ENCODE measurements at regions not wholly inside any gene's neighbourhood (a gene's known extent, or its start where the extent isn't known, plus 50 kb on each side); places are given as distances from the start of the nearest gene placed in this dataset.
A peak's percentile ranks its signal among the peaks of the same experiment; 100 is the strongest.
"Not testable (repeated sequence)": the region's sequence is repeated elsewhere in the genome, so short reads cannot be mapped to it uniquely, and the experiment has no call there.

DNA sequence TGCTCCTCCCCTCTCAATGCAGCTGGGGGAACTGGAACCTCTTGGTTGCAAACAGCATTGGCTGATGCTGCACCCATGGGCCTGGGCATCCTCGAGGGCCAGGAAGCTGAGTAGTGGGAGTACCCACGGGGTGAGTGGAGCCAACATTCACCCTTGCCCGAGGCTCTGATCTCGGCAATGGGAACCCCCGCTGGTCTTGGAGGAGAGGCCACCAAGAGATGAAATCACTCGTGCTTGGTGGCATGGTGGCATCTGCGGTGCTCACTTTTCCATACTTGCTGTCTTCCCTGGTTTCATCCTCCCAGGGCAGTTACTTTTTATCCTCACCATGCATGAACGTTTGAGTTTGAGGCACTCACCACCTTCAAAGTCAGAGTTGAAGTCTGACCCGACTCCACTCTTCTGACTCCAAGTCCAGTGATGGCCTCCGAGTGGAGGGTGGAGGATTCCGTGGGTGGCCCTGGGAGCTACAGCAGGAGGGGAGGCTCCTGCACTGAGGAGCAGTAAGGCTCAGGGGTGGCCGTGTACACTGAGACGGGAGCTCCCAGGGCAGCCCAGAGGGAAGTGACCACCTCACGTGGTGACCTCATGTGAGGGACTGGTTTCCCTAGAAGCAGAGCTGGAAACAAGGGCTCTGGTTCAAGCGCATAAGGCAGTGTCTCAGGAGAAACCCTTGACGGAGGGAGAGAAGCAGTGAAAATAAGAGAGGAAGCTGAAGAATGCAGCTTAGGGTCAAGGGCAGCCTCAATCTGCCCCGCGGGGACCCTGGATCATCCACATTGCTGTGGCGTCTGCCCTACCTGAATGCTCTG lies 349.1 kb downstream of the TCERG1L start:
- no peak for DNase-seq

- no peak for DNase-seq
Observed at GRCh38 chr10:130963052-130963393, 348.5 kb downstream of the TCERG1L start.

DNA sequence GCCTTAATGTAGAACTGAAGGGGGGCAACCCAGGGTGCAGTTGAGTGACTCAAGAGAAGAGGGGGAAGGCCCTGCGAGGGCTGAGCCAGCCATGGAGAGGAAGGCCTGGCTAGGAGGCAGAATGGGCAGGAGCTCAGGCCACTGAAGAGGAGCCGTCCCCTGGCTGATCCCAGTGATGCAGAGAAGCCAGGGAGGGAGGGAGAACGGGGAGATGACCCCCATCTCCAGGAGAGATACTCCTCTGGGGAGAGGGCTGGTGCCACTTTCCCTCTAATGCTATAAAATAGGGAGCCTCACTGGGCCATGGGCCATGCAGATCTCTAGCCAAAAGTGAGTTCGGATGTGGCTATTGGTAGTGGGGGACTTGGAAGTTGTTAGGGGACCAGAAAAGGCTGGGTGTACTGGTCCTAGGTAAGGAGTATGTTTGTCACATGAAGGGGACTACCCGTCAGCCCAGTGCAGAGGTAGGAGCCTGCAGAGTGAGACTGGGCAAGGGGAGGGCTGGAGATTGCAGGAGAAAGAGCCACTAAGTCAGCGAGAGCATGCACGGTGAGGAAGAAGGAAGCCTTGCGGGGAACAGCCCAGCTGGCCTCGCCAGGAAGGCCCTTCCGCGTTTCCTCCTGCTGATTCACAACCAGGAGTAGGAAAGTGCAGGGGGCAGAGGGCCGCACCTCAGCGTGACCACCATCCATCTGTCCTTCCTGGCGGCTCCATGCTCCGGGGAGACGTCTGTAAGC lies 347.6 kb downstream of the TCERG1L start:
- no peak for DNase-seq

- no peak for DNase-seq
Observed at GRCh38 chr10:130964771-130965170, 346.8 kb downstream of the TCERG1L start.

DNA sequence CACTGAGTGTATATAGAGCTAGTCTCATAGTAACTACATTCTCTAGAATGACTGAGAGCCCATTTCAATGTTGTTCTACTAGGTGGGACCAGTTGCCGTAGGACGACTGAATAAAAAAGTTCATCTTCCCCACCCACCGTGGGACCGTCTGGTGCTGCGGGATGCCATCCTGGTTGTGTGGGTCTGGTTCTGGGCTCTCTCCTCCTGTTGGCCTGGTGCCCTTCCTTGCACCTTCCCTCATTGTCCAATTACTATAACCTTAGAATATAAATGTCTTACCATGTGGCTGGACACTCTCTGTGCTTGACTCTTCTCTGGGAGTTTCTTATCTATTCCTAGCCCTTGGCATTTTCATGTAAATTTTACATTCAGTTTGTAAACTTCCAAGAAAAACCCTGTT lies 344.4 kb downstream of the TCERG1L start:
- no peak for DNase-seq

DNA sequence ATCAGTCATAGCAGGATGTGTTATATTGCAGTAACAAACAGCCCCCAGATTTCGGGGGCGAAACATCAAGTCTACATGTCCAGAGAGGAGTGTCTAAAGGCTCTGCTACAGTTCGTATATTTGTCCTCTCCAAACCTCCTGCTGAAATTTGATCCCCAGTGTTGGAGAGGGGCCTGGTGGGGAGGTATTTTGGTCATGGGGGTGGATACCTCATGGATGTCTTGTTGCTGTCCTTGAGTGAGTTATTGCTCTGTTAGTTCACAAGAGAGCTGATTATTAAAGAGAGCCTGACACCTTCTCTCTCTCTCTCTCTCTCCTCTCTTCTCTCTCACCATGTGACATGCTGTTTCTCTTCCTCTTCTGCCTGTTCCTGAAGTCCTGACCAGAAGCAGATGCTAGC lies 343.7 kb downstream of the TCERG1L start:
- no peak for DNase-seq

- no peak for DNase-seq
Observed at GRCh38 chr10:130968511-130968910, 343.0 kb downstream of the TCERG1L start.

- DNase-seq = no peak
Observed at GRCh38 chr10:130968964-130969363, 342.6 kb downstream of the TCERG1L start.

- no peak for DNase-seq
Observed at GRCh38 chr10:130969700-130970099, 341.8 kb downstream of the TCERG1L start.

- no peak for DNase-seq
Observed at GRCh38 chr10:130970341-130971122, 341.0 kb downstream of the TCERG1L start.

- no peak for DNase-seq
Observed at GRCh38 chr10:130971123-130971435, 340.4 kb downstream of the TCERG1L start.

GRCh38 chr10:130973127-130973839 lies 338.2 kb downstream of the TCERG1L start:
- no peak for DNase-seq

- no peak for DNase-seq
Observed at GRCh38 chr10:130974166-130974565, 337.4 kb downstream of the TCERG1L start.

GRCh38 chr10:130975351-130975750 lies 336.2 kb downstream of the TCERG1L start:
- DNase-seq = not testable (repeated sequence)

- no peak for DNase-seq
Observed at GRCh38 chr10:130982802-130983201, 328.7 kb downstream of the TCERG1L start.

- no peak for DNase-seq
Observed at GRCh38 chr10:130983749-130984148, 327.8 kb downstream of the TCERG1L start.

DNA sequence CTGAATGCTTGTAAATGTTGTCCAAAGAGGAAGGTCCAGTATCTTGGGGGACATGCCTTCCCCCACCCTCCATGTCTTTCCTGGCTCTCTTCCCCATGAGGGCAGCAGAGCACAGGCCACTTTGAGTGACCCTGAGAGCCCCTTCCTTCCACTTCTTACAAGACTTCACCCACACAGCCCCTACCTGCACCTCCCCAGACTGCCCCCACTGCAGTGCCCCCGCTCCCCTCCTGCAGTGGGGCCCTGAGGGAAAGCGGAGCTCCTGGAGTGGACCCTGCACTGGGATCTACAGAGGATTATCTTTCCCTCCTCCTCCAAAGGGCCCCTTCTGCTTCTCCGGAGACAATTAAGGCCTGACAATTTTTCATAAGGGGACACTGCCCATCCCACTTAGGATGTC lies 326.8 kb downstream of the TCERG1L start:
- DNase-seq = no peak

- DNase-seq = no peak
Observed at GRCh38 chr10:130985158-130985753, 326.3 kb downstream of the TCERG1L start.

GRCh38 chr10:130986846-130987245 lies 324.7 kb downstream of the TCERG1L start:
- DNase-seq = no peak

- DNase-seq = no peak
Observed at GRCh38 chr10:130987401-130987800, 324.1 kb downstream of the TCERG1L start.

GRCh38 chr10:130989670-130990232 lies 321.8 kb downstream of the TCERG1L start:
- no peak for DNase-seq

GRCh38 chr10:130990486-130990885 lies 321.0 kb downstream of the TCERG1L start:
- peak in 1 of 2 donors; percentile 7 for DNase-seq

All from hippocampal formation (tissue), 2 donors.